Fibroblast of lung (primary cell): ENCODE measurements at regions not wholly inside any gene's neighbourhood (a gene's known extent, or its start where the extent isn't known, plus 50 kb on each side); places are given as distances from the start of the nearest gene placed in this dataset.

Source experiments
- DNase-seq, 2 donors: peaks; one replicate each; pipeline versions ENCODE4 v3.0.0 to v3.0.0-alpha.2; 2010; ENCODE audit warnings: low read depth in 2 of 2
- H2AFZ ChIP-seq: 2 replicates; pipeline ENCODE4 v1.5.1; 2012; ENCODE audit warnings: low read length, control low read depth, inconsistent platforms
- H3K27ac ChIP-seq: 2 replicates; pipeline ENCODE4 v1.5.1; 2011; ENCODE audit warnings: low read length, control low read depth; ENCODE audit not compliant: insufficient read depth
- H3K27me3 ChIP-seq: 2 replicates; pipeline ENCODE4 v1.5.1; 2011; ENCODE audit warnings: mild to moderate bottlenecking, low read length; ENCODE audit not compliant: control insufficient read depth, insufficient read depth
- H3K36me3 ChIP-seq: 2 replicates; pipeline ENCODE4 v1.5.1; 2011; ENCODE audit warnings: low read length; ENCODE audit not compliant: control insufficient read depth, insufficient read depth
- H3K4me1 ChIP-seq: 2 replicates; pipeline ENCODE4 v1.5.1; 2011; ENCODE audit warnings: low read length; ENCODE audit not compliant: control insufficient read depth, insufficient read depth; ENCODE audit errors: extremely low read depth
- H3K4me2 ChIP-seq: 2 replicates; pipeline ENCODE4 v1.5.1; 2011; ENCODE audit warnings: low read length, control low read depth; ENCODE audit not compliant: insufficient read depth; ENCODE audit errors: extremely low read depth
- H3K4me3 ChIP-seq, 4 experiments: fragments of 200-600 bp in 1 of 4; sonication (generic) in 1 of 4; replicated peaks in 1 of 4; 2 replicates each; pipeline ENCODE4 v1.5.1; 2011 to 2016; ENCODE audit warnings: low read length in 4 of 4, low read depth in 3 of 4, mild to moderate bottlenecking in 3 of 4, control low read depth in 2 of 4, inconsistent platforms in 1 of 4, mixed read lengths in 1 of 4; ENCODE audit not compliant: insufficient read depth in 1 of 4; ENCODE audit errors: control extremely low read depth in 1 of 4
- H3K79me2 ChIP-seq: 2 replicates; pipeline ENCODE4 v1.5.1; 2012; ENCODE audit warnings: mild to moderate bottlenecking, low read length, inconsistent platforms; ENCODE audit not compliant: control insufficient read depth, insufficient read depth
- H3K9ac ChIP-seq: 2 replicates; pipeline ENCODE4 v1.5.1; 2011; ENCODE audit warnings: mild to moderate bottlenecking, low read length, control low read depth; ENCODE audit not compliant: insufficient read depth
- H3K9me3 ChIP-seq: 2 replicates; pipeline ENCODE4 v1.5.1; 2012; ENCODE audit warnings: low read depth, low read length; ENCODE audit not compliant: control insufficient read depth, insufficient read depth
- H4K20me1 ChIP-seq: 2 replicates; pipeline ENCODE4 v1.5.1; 2011; ENCODE audit warnings: low read length; ENCODE audit not compliant: control insufficient read depth, insufficient read depth; ENCODE audit errors: extremely low read depth
- EZH2 ChIP-seq: IDR thresholded peaks from 2 replicates; pipeline ENCODE4 v1.5.1; 2012; ENCODE audit warnings: low read length, control low read depth, mild to moderate bottlenecking; ENCODE audit errors: missing control alignments
- TF ChIP-seq, protein P1 (sequence below), 2 donors: IDR thresholded peaks in 1 of 2; conservative IDR thresholded peaks in 1 of 2; 1 replicate in 1 of 2; 2 replicates in 1 of 2; pipeline ENCODE4 v1.5.1; 2011 to 2012; ENCODE audit warnings: low read length in 2 of 2, control low read depth in 1 of 2, inconsistent platforms in 1 of 2, low read depth in 1 of 2, mild to moderate bottlenecking in 1 of 2

DNA sequence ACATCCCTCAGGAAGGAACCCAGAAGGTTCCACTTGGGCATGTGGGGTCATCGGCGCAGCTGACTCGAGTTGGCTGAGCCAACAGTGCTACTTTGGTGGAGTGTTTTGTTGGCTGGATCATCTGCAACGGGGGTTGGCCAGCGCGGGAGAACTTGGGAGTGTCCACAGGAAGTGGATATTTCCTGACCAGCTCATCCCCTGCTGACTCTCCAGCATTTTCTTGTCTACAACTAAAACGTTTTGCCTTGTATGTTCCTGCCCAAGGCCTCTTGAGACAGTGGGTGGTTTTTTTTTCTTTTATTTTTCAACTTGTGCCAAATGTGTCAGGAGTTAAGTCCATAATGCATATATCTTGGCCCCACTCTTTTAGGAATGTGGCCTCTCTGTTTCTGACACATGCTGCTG is 208.6 kb downstream of the ZNF365 start:
- peaks cover 11% of the 10 kb centered on the region for H3K4me1 ChIP-seq
- no peak for TF ChIP-seq EZH2
- TF ChIP-seq, protein P1, sequence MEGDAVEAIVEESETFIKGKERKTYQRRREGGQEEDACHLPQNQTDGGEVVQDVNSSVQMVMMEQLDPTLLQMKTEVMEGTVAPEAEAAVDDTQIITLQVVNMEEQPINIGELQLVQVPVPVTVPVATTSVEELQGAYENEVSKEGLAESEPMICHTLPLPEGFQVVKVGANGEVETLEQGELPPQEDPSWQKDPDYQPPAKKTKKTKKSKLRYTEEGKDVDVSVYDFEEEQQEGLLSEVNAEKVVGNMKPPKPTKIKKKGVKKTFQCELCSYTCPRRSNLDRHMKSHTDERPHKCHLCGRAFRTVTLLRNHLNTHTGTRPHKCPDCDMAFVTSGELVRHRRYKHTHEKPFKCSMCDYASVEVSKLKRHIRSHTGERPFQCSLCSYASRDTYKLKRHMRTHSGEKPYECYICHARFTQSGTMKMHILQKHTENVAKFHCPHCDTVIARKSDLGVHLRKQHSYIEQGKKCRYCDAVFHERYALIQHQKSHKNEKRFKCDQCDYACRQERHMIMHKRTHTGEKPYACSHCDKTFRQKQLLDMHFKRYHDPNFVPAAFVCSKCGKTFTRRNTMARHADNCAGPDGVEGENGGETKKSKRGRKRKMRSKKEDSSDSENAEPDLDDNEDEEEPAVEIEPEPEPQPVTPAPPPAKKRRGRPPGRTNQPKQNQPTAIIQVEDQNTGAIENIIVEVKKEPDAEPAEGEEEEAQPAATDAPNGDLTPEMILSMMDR (conservative IDR thresholded peaks at IDR 0.05 in 1 of 2, IDR thresholded peaks at IDR 0.05 in 1 of 2; ENCODE audit: low read depth in 1 of 2, low read length in 2 of 2): no peak
- H3K79me2 ChIP-seq: no peaks in the 10 kb centered on the region
- peak overlapping the region; percentile 78 for H3K27ac ChIP-seq
- peak; percentile 93 to 100 for DNase-seq
- no peaks in the 10 kb centered on the region for H3K36me3 ChIP-seq
- no peaks in the 10 kb centered on the region for H4K20me1 ChIP-seq
- no peak overlapping the region for H3K4me3 ChIP-seq
- peak overlapping the region; percentile 30 for H2AFZ ChIP-seq
- no peak overlapping the region for H3K9ac ChIP-seq
- peak overlapping the region; percentile 52 for H3K4me2 ChIP-seq
- no peaks in the 10 kb centered on the region for H3K9me3 ChIP-seq
- H3K27me3 ChIP-seq: no peaks in the 10 kb centered on the region

DNA sequence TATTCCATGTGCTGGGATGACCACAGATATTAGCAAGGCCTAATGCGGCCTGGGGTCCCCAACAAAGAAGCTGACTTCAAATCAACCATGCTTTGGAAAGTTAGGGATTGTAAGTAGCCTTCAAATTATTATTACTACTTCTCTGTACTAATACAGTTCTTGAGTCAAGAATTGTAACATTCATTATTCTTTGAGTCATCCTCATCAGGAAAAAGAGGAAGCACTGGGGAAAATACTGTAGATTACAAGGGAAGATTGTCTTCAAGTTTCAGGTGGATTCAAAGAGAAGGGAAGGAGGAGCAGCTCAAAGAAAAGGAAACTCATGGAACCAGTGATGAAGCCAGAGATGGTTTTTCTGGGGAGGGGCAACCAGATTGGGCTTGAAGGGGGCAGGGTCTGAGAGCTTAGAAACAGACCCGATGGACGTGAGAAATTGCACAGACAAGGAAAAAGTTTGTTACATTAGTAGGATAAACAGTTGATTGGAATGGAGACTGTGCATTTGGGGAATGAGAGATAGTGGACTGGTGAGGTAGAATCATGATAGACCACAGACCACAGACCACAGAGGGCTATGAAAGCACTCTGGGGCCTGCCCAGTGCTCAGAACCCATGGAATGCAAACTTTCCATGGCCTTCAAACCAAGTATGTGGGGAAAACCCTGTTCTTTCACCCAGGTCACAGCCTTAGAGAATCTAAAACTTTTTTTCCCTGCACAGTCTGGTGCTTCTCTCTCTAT is 209.9 kb downstream of the ZNF365 start:
- Histone ChIP-seq H3K4me2 (no peak overlapping the region), H3K79me2 (no peaks in the 10 kb centered on the region), H3K9ac (no peak overlapping the region), H3K27me3 (no peaks in the 10 kb centered on the region), H3K36me3 (no peaks in the 10 kb centered on the region), H3K4me1 (peaks cover 11% of the 10 kb centered on the region), H4K20me1 (no peaks in the 10 kb centered on the region), H3K4me3 (no peak overlapping the region), H3K9me3 (no peaks in the 10 kb centered on the region), H2AFZ (no peak overlapping the region), H3K27ac (no peak overlapping the region)
- TF ChIP-seq EZH2: no peak
- TF ChIP-seq, protein P1 (conservative IDR thresholded peaks at IDR 0.05 in 1 of 2, IDR thresholded peaks at IDR 0.05 in 1 of 2; ENCODE audit: low read depth in 1 of 2, low read length in 2 of 2): no peak
- DNase-seq: peak; percentile 71 to 100

DNA sequence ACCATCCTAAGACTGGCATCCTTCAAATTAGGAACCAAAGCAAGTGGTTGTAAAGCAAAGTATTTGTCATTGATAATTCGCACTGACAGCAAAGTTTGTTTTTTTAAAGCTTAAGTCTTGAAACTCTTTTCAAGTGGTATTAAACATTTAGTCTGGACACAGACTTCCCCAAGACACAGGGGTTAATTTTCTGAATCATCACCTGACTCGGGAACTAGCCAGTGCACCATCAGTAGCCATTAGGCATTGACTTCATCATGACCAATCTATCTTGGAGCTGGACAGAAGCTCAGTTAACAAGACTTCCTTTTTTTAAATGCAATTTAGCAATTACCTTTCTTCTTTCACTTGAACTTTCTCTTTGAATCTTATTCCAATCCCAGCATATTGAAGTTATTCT is 210.6 kb downstream of the ZNF365 start:
- Histone ChIP-seq H3K4me1 (peaks cover 11% of the 10 kb centered on the region), H2AFZ (no peak overlapping the region), H3K36me3 (no peaks in the 10 kb centered on the region), H4K20me1 (no peaks in the 10 kb centered on the region), H3K27me3 (no peaks in the 10 kb centered on the region), H3K4me3 (no peak overlapping the region), H3K4me2 (no peak overlapping the region), H3K9me3 (no peaks in the 10 kb centered on the region), H3K79me2 (no peaks in the 10 kb centered on the region), H3K9ac (no peak overlapping the region), H3K27ac (no peak overlapping the region)
- TF ChIP-seq EZH2: no peak
- TF ChIP-seq, protein P1 (conservative IDR thresholded peaks at IDR 0.05 in 1 of 2, IDR thresholded peaks at IDR 0.05 in 1 of 2; ENCODE audit: low read depth in 1 of 2, low read length in 2 of 2): no peak
- DNase-seq: peak in 1 of 2 donors; percentile 85
